ENCODE measurements at regions not wholly inside any gene's neighbourhood (a gene's known extent, or its start where the extent isn't known, plus 50 kb on each side); places are given as distances from the start of the nearest gene placed in this dataset.

- DNase-seq: no peak
Observed at GRCh38 chr3:154540950-154541604, 111.1 kb upstream of the GPR149 start.

GRCh38 chr3:154538566-154539360 lies 108.8 kb upstream of the GPR149 start:
- no peak for DNase-seq

GRCh38 chr3:154536751-154537150 lies 106.8 kb upstream of the GPR149 start:
- DNase-seq: no peak

GRCh38 chr3:154522036-154522602 lies 92.1 kb upstream of the GPR149 start:
- no peak for DNase-seq

- DNase-seq: no peak
Observed at GRCh38 chr3:154517404-154517803, 87.4 kb upstream of the GPR149 start.

GRCh38 chr3:154515921-154516320 lies 85.9 kb upstream of the GPR149 start:
- no peak for DNase-seq

- no peak for DNase-seq
Observed at GRCh38 chr3:154510780-154511179, 80.8 kb upstream of the GPR149 start.

GRCh38 chr3:154507727-154508126 lies 77.7 kb upstream of the GPR149 start:
- no peak for DNase-seq

- DNase-seq: no peak
Observed at GRCh38 chr3:154496978-154497377, 67.0 kb upstream of the GPR149 start.

- DNase-seq: no peak
Observed at GRCh38 chr3:154496540-154496939, 66.5 kb upstream of the GPR149 start.

GRCh38 chr3:154486949-154487348 lies 57.0 kb upstream of the GPR149 start:
- DNase-seq: no peak

GRCh38 chr3:154482507-154482906 lies 52.5 kb upstream of the GPR149 start:
- no peak for DNase-seq

GRCh38 chr3:154480033-154480432 lies 50.0 kb upstream of the GPR149 start:
- no peak for DNase-seq
